ENCODE measurements at regions not wholly inside any gene's neighbourhood (a gene's known extent, or its start where the extent isn't known, plus 50 kb on each side); places are given as distances from the start of the nearest gene placed in this dataset.

- Mint-ChIP-seq H3K27ac (peak overlapping the region; percentile 95), H3K27me3 (ENCODE audit: insufficient read depth) (no peaks in the 10 kb centered on the region), H3K4me3 (peak overlapping the region; percentile 34), H3K9me3 (peaks cover 9% of the 10 kb centered on the region), H3K36me3 (ENCODE audit: low read depth) (peaks cover 2% of the 10 kb centered on the region), H3K4me1 (ENCODE audit: low read depth) (peaks cover 34% of the 10 kb centered on the region)
- no peak for DNase-seq (ENCODE audit: low spot score)
- intact Hi-C loops (cut with micrococcal nuclease): loop anchor here (2.0 to 10.0 kb wide), 2 partner anchors 17 to 167 kb away; no protein-coding TSS in a partner anchor
Measured at GRCh38 chr2:39938035-39938835, 159.2 kb upstream of the THUMPD2 start.

- peak overlapping the region; percentile 56 for H3K4me3 Mint-ChIP-seq
- peak overlapping the region; percentile 95 for H3K27ac Mint-ChIP-seq
- no peaks in the 10 kb centered on the region for H3K27me3 Mint-ChIP-seq (ENCODE audit: insufficient read depth)
- intact Hi-C loops (cut with micrococcal nuclease): loop anchor here (2.0 to 10.0 kb wide), 2 partner anchors 17 to 167 kb away; no protein-coding TSS in a partner anchor
- H3K9me3 Mint-ChIP-seq: peaks cover 7% of the 10 kb centered on the region
- H3K36me3 Mint-ChIP-seq (ENCODE audit: low read depth): peaks cover 2% of the 10 kb centered on the region
- H3K4me1 Mint-ChIP-seq (ENCODE audit: low read depth): peaks cover 34% of the 10 kb centered on the region
- DNase-seq (ENCODE audit: low spot score): no peak
Measured at GRCh38 chr2:39937621-39938020, 158.6 kb upstream of the THUMPD2 start.

- H3K4me1 Mint-ChIP-seq (ENCODE audit: low read depth): peaks cover 39% of the 10 kb centered on the region
- H3K36me3 Mint-ChIP-seq (ENCODE audit: low read depth): peaks cover 14% of the 10 kb centered on the region
- intact Hi-C loops (cut with micrococcal nuclease): loop anchor here (10.0 kb wide), 1 partner anchor 170 kb away; no protein-coding TSS in a partner anchor
- no peak overlapping the region for H3K27ac Mint-ChIP-seq
- no peaks in the 10 kb centered on the region for H3K27me3 Mint-ChIP-seq (ENCODE audit: insufficient read depth)
- H3K4me3 Mint-ChIP-seq: no peak overlapping the region
- H3K9me3 Mint-ChIP-seq: no peaks in the 10 kb centered on the region
- DNase-seq (ENCODE audit: low spot score): no peak
Measured at GRCh38 chr2:39934851-39935250, 155.8 kb upstream of the THUMPD2 start.

- Mint-ChIP-seq H3K27me3 (ENCODE audit: insufficient read depth) (no peaks in the 10 kb centered on the region), H3K4me1 (ENCODE audit: low read depth) (peaks cover 22% of the 10 kb centered on the region), H3K4me3 (no peak overlapping the region), H3K27ac (no peak overlapping the region), H3K36me3 (ENCODE audit: low read depth) (peaks cover 21% of the 10 kb centered on the region), H3K9me3 (no peaks in the 10 kb centered on the region)
- no peak for DNase-seq (ENCODE audit: low spot score)
- intact Hi-C loops (cut with micrococcal nuclease): loop anchor here (10.0 kb wide), 1 partner anchor 172 kb away; no protein-coding TSS in a partner anchor
Measured at GRCh38 chr2:39933196-39933595, 154.1 kb upstream of the THUMPD2 start.

GRCh38 chr2:39932198-39932597, 153.1 kb upstream of the THUMPD2 start:
- Mint-ChIP-seq H3K9me3 (no peaks in the 10 kb centered on the region), H3K36me3 (ENCODE audit: low read depth) (peaks cover 21% of the 10 kb centered on the region), H3K4me3 (no peak overlapping the region), H3K4me1 (ENCODE audit: low read depth) (peaks cover 12% of the 10 kb centered on the region), H3K27me3 (ENCODE audit: insufficient read depth) (no peaks in the 10 kb centered on the region), H3K27ac (no peak overlapping the region)
- intact Hi-C loops (cut with micrococcal nuclease): loop anchor here (10.0 kb wide), 1 partner anchor 173 kb away; no protein-coding TSS in a partner anchor
- DNase-seq (ENCODE audit: low spot score): no peak

- Mint-ChIP-seq H3K27ac (no peak overlapping the region), H3K36me3 (ENCODE audit: low read depth) (peaks cover 25% of the 10 kb centered on the region)
- no peak for DNase-seq (ENCODE audit: low spot score)
Measured at GRCh38 chr2:39930175-39930917, 151.3 kb upstream of the THUMPD2 start.

GRCh38 chr2:39929531-39929930, 150.5 kb upstream of the THUMPD2 start:
- no peak for DNase-seq (ENCODE audit: low spot score)
- Mint-ChIP-seq H3K36me3 (ENCODE audit: low read depth) (peaks cover 25% of the 10 kb centered on the region), H3K4me3 (no peak overlapping the region), H3K4me1 (ENCODE audit: low read depth) (peaks cover 6% of the 10 kb centered on the region), H3K27ac (no peak overlapping the region), H3K27me3 (ENCODE audit: insufficient read depth) (no peaks in the 10 kb centered on the region), H3K9me3 (no peaks in the 10 kb centered on the region)
- intact Hi-C loops (cut with micrococcal nuclease): no loop called here

More at GRCh38 chr2:39930175-39930917, 151.3 kb upstream of the THUMPD2 start:
- Mint-ChIP-seq H3K4me3 (no peak overlapping the region), H3K4me1 (ENCODE audit: low read depth) (peaks cover 12% of the 10 kb centered on the region), H3K27me3 (ENCODE audit: insufficient read depth) (no peaks in the 10 kb centered on the region), H3K9me3 (no peaks in the 10 kb centered on the region)
- intact Hi-C loops (cut with micrococcal nuclease): loop anchor here (10.0 kb wide), 1 partner anchor 174 kb away; no protein-coding TSS in a partner anchor

GRCh38 chr2:39925312-39925711, 146.3 kb upstream of the THUMPD2 start:
- Mint-ChIP-seq H3K4me1 (ENCODE audit: low read depth) (peaks cover 33% of the 10 kb centered on the region), H3K4me3 (no peak overlapping the region), H3K27me3 (ENCODE audit: insufficient read depth) (no peaks in the 10 kb centered on the region), H3K27ac (no peak overlapping the region), H3K36me3 (ENCODE audit: low read depth) (peaks cover 17% of the 10 kb centered on the region), H3K9me3 (no peaks in the 10 kb centered on the region)
- intact Hi-C loops (cut with micrococcal nuclease): no loop called here
- DNase-seq (ENCODE audit: low spot score): no peak

GRCh38 chr2:39923455-39923854, 144.4 kb upstream of the THUMPD2 start:
- Mint-ChIP-seq H3K27me3 (ENCODE audit: insufficient read depth) (no peaks in the 10 kb centered on the region), H3K4me1 (ENCODE audit: low read depth) (peaks cover 49% of the 10 kb centered on the region), H3K9me3 (no peaks in the 10 kb centered on the region), H3K27ac (no peak overlapping the region), H3K36me3 (ENCODE audit: low read depth) (peaks cover 6% of the 10 kb centered on the region), H3K4me3 (no peak overlapping the region)
- intact Hi-C loops (cut with micrococcal nuclease): loop anchor here (5.0 kb wide), 2 partner anchors 74 to 289 kb away; no protein-coding TSS in a partner anchor
- no peak for DNase-seq (ENCODE audit: low spot score)

GRCh38 chr2:39922679-39923405, 143.8 kb upstream of the THUMPD2 start:
- intact Hi-C loops (cut with micrococcal nuclease): loop anchor here (5.0 kb wide), 2 partner anchors 74 to 289 kb away; no protein-coding TSS in a partner anchor
- Mint-ChIP-seq H3K4me3 (no peak overlapping the region), H3K27me3 (ENCODE audit: insufficient read depth) (no peaks in the 10 kb centered on the region), H3K9me3 (no peaks in the 10 kb centered on the region), H3K27ac (no peak overlapping the region), H3K36me3 (ENCODE audit: low read depth) (peaks cover 6% of the 10 kb centered on the region), H3K4me1 (ENCODE audit: low read depth) (peaks cover 55% of the 10 kb centered on the region)
- DNase-seq (ENCODE audit: low spot score): no peak

GRCh38 chr2:39920307-39920801, 141.3 kb upstream of the THUMPD2 start:
- H3K4me1 Mint-ChIP-seq (ENCODE audit: low read depth): peaks cover 62% of the 10 kb centered on the region
- H3K27me3 Mint-ChIP-seq (ENCODE audit: insufficient read depth): no peaks in the 10 kb centered on the region
- H3K27ac Mint-ChIP-seq: peak overlapping the region; percentile 79
- H3K4me3 Mint-ChIP-seq: peak overlapping the region; percentile 82
- no peaks in the 10 kb centered on the region for H3K36me3 Mint-ChIP-seq (ENCODE audit: low read depth)
- H3K9me3 Mint-ChIP-seq: no peaks in the 10 kb centered on the region
- DNase-seq (ENCODE audit: low spot score): no peak
- intact Hi-C loops (cut with micrococcal nuclease): loop anchor here (2.0 to 5.0 kb wide), 3 partner anchors 18 to 292 kb away; no protein-coding TSS in a partner anchor
